ENCODE measurements at regions not wholly inside any gene's neighbourhood (a gene's known extent, or its start where the extent isn't known, plus 50 kb on each side); places are given as distances from the start of the nearest gene placed in this dataset.

GRCh38 chr18:78511666-78512601 is 467.7 kb upstream of the SALL3 start:
- Histone ChIP-seq H3K27ac (ENCODE audit: low read depth, low read length, severe bottlenecking) (no peak overlapping the region), H3K36me3 (ENCODE audit: control insufficient read depth, insufficient read depth, low read length) (no peaks in the 10 kb centered on the region), H3K4me3 (ENCODE audit: extremely low read depth, insufficient read depth, low read length, poor library complexity, severe bottlenecking) (no peak overlapping the region), H3K9me3 (ENCODE audit: control insufficient read depth, low read length) (no peaks in the 10 kb centered on the region), H3K4me1 (ENCODE audit: control insufficient read depth, insufficient read depth, low read length, poor library complexity, severe bottlenecking) (no peaks in the 10 kb centered on the region)
- WGBS, 2 experiments (ENCODE audit: insufficient coverage in 2 of 2): 86 to 90% methylated on average over 22 to 23 of the region's 24 CpGs

GRCh38 chr18:78514910-78515670 is 464.5 kb upstream of the SALL3 start:
- WGBS, 2 experiments (ENCODE audit: insufficient coverage in 2 of 2): 80 to 91% methylated on average over 22 to 23 of the region's 24 CpGs
- Histone ChIP-seq H3K9me3 (ENCODE audit: control insufficient read depth, low read length) (no peaks in the 10 kb centered on the region), H3K4me1 (ENCODE audit: control insufficient read depth, insufficient read depth, low read length, poor library complexity, severe bottlenecking) (no peaks in the 10 kb centered on the region), H3K27ac (ENCODE audit: low read depth, low read length, severe bottlenecking) (no peak overlapping the region), H3K4me3 (ENCODE audit: extremely low read depth, insufficient read depth, low read length, poor library complexity, severe bottlenecking) (no peak overlapping the region), H3K36me3 (ENCODE audit: control insufficient read depth, insufficient read depth, low read length) (no peaks in the 10 kb centered on the region)

- 88 to 99% methylated on average over 12 to 14 of the region's 22 CpGs for WGBS, 2 experiments (ENCODE audit: insufficient coverage in 2 of 2)
- no peaks in the 10 kb centered on the region for H3K9me3 ChIP-seq (ENCODE audit: control insufficient read depth, low read length)
Measured at GRCh38 chr18:78517328-78517727, 462.3 kb upstream of the SALL3 start.

GRCh38 chr18:78517973-78518372 is 461.6 kb upstream of the SALL3 start:
- WGBS, 2 experiments (ENCODE audit: insufficient coverage in 2 of 2): 86 to 92% methylated on average over 12 to 13 of the region's 13 CpGs
- H3K36me3 ChIP-seq (ENCODE audit: control insufficient read depth, insufficient read depth, low read length): no peaks in the 10 kb centered on the region
- H3K27ac ChIP-seq (ENCODE audit: low read depth, low read length, severe bottlenecking): no peak overlapping the region
- H3K4me3 ChIP-seq (ENCODE audit: extremely low read depth, insufficient read depth, low read length, poor library complexity, severe bottlenecking): no peak overlapping the region
- H3K9me3 ChIP-seq (ENCODE audit: control insufficient read depth, low read length): no peaks in the 10 kb centered on the region
- no peaks in the 10 kb centered on the region for H3K4me1 ChIP-seq (ENCODE audit: control insufficient read depth, insufficient read depth, low read length, poor library complexity, severe bottlenecking)

More at GRCh38 chr18:78517328-78517727, 462.3 kb upstream of the SALL3 start:
- Histone ChIP-seq H3K36me3 (ENCODE audit: control insufficient read depth, insufficient read depth, low read length) (no peaks in the 10 kb centered on the region), H3K27ac (ENCODE audit: low read depth, low read length, severe bottlenecking) (no peak overlapping the region), H3K4me1 (ENCODE audit: control insufficient read depth, insufficient read depth, low read length, poor library complexity, severe bottlenecking) (no peaks in the 10 kb centered on the region), H3K4me3 (ENCODE audit: extremely low read depth, insufficient read depth, low read length, poor library complexity, severe bottlenecking) (no peak overlapping the region)

GRCh38 chr18:78518805-78519204 is 460.8 kb upstream of the SALL3 start:
- H3K4me3 ChIP-seq (ENCODE audit: extremely low read depth, insufficient read depth, low read length, poor library complexity, severe bottlenecking): no peak overlapping the region
- no peak overlapping the region for H3K27ac ChIP-seq (ENCODE audit: low read depth, low read length, severe bottlenecking)
- no peaks in the 10 kb centered on the region for H3K9me3 ChIP-seq (ENCODE audit: control insufficient read depth, low read length)
- no peaks in the 10 kb centered on the region for H3K4me1 ChIP-seq (ENCODE audit: control insufficient read depth, insufficient read depth, low read length, poor library complexity, severe bottlenecking)
- WGBS, 2 experiments (ENCODE audit: insufficient coverage in 2 of 2): 90 to 95% methylated on average over 15 to 19 of the region's 25 CpGs
- H3K36me3 ChIP-seq (ENCODE audit: control insufficient read depth, insufficient read depth, low read length): no peaks in the 10 kb centered on the region

- no peak overlapping the region for H3K4me3 ChIP-seq (ENCODE audit: extremely low read depth, insufficient read depth, low read length, poor library complexity, severe bottlenecking)
- no peak overlapping the region for H3K27ac ChIP-seq (ENCODE audit: low read depth, low read length, severe bottlenecking)
- no peaks in the 10 kb centered on the region for H3K9me3 ChIP-seq (ENCODE audit: control insufficient read depth, low read length)
- 91 to 93% methylated on average over 10 to 15 of the region's 15 CpGs for WGBS, 2 experiments (ENCODE audit: insufficient coverage in 2 of 2)
- H3K36me3 ChIP-seq (ENCODE audit: control insufficient read depth, insufficient read depth, low read length): no peaks in the 10 kb centered on the region
- no peaks in the 10 kb centered on the region for H3K4me1 ChIP-seq (ENCODE audit: control insufficient read depth, insufficient read depth, low read length, poor library complexity, severe bottlenecking)
Measured at GRCh38 chr18:78519394-78520062, 460.1 kb upstream of the SALL3 start.

GRCh38 chr18:78521136-78521535 is 458.5 kb upstream of the SALL3 start:
- H3K27ac ChIP-seq (ENCODE audit: low read depth, low read length, severe bottlenecking): no peak overlapping the region
- 78 to 83% methylated on average over 9 to 10 of the region's 11 CpGs for WGBS, 2 experiments (ENCODE audit: insufficient coverage in 2 of 2)
- no peaks in the 10 kb centered on the region for H3K4me1 ChIP-seq (ENCODE audit: control insufficient read depth, insufficient read depth, low read length, poor library complexity, severe bottlenecking)
- H3K4me3 ChIP-seq (ENCODE audit: extremely low read depth, insufficient read depth, low read length, poor library complexity, severe bottlenecking): no peak overlapping the region
- H3K36me3 ChIP-seq (ENCODE audit: control insufficient read depth, insufficient read depth, low read length): no peaks in the 10 kb centered on the region
- no peaks in the 10 kb centered on the region for H3K9me3 ChIP-seq (ENCODE audit: control insufficient read depth, low read length)

GRCh38 chr18:78521744-78522143 is 457.9 kb upstream of the SALL3 start:
- no peaks in the 10 kb centered on the region for H3K36me3 ChIP-seq (ENCODE audit: control insufficient read depth, insufficient read depth, low read length)
- H3K4me3 ChIP-seq (ENCODE audit: extremely low read depth, insufficient read depth, low read length, poor library complexity, severe bottlenecking): no peak overlapping the region
- H3K9me3 ChIP-seq (ENCODE audit: control insufficient read depth, low read length): no peaks in the 10 kb centered on the region
- no peaks in the 10 kb centered on the region for H3K4me1 ChIP-seq (ENCODE audit: control insufficient read depth, insufficient read depth, low read length, poor library complexity, severe bottlenecking)
- WGBS, 2 experiments (ENCODE audit: insufficient coverage in 2 of 2): 89 to 98% methylated on average over 8 of the region's 8 CpGs
- H3K27ac ChIP-seq (ENCODE audit: low read depth, low read length, severe bottlenecking): no peak overlapping the region

- no peaks in the 10 kb centered on the region for H3K9me3 ChIP-seq (ENCODE audit: control insufficient read depth, low read length)
- WGBS, 2 experiments (ENCODE audit: insufficient coverage in 2 of 2): 96 to 100% methylated on average over 7 to 8 of the region's 8 CpGs
- peaks cover 3% of the 10 kb centered on the region for H3K4me1 ChIP-seq (ENCODE audit: control insufficient read depth, insufficient read depth, low read length, poor library complexity, severe bottlenecking)
- no peak overlapping the region for H3K4me3 ChIP-seq (ENCODE audit: extremely low read depth, insufficient read depth, low read length, poor library complexity, severe bottlenecking)
- no peak overlapping the region for H3K27ac ChIP-seq (ENCODE audit: low read depth, low read length, severe bottlenecking)
- H3K36me3 ChIP-seq (ENCODE audit: control insufficient read depth, insufficient read depth, low read length): no peaks in the 10 kb centered on the region
Measured at GRCh38 chr18:78522507-78522906, 457.1 kb upstream of the SALL3 start.

- Histone ChIP-seq H3K27ac (ENCODE audit: low read depth, low read length, severe bottlenecking) (no peak overlapping the region), H3K4me1 (ENCODE audit: control insufficient read depth, insufficient read depth, low read length, poor library complexity, severe bottlenecking) (peaks cover 3% of the 10 kb centered on the region), H3K4me3 (ENCODE audit: extremely low read depth, insufficient read depth, low read length, poor library complexity, severe bottlenecking) (no peak overlapping the region), H3K36me3 (ENCODE audit: control insufficient read depth, insufficient read depth, low read length) (no peaks in the 10 kb centered on the region), H3K9me3 (ENCODE audit: control insufficient read depth, low read length) (no peaks in the 10 kb centered on the region)
- WGBS, 2 experiments (ENCODE audit: insufficient coverage in 2 of 2): 90 to 92% methylated on average over 3 to 12 of the region's 12 CpGs
Measured at GRCh38 chr18:78523850-78524249, 455.8 kb upstream of the SALL3 start.

Measured in mesodermal cell (in vitro differentiated cells).